ENCODE measurements at regions not wholly inside any gene's neighbourhood (a gene's known extent, or its start where the extent isn't known, plus 50 kb on each side); places are given as distances from the start of the nearest gene placed in this dataset.

DNA sequence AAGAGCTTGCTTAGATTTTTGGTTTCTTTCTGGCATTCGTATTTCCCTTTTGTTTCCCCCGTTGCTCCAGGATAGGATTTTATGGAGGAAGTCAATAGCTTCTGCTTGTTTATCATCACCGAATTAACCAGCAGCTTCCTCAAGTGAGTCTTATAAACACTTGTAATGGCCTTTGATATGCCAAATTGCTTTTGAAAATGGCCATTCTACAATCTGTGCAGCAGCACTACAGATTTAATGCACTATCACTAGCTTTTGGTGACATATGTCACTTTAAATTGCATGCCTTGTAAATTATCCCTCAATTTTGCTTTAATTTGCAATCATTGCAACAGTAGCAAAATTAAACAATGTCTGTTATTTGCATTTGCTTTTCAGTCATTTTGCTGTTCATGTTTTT is 774.7 kb downstream of the METTL4 start:
- no peaks in the 10 kb centered on the region for H3K36me3 ChIP-seq (ENCODE audit: insufficient read depth in 1 of 2, low read depth in 1 of 2)
- H3K4me1 ChIP-seq = no peaks in the 10 kb centered on the region
- TF ChIP-seq, protein P1, sequence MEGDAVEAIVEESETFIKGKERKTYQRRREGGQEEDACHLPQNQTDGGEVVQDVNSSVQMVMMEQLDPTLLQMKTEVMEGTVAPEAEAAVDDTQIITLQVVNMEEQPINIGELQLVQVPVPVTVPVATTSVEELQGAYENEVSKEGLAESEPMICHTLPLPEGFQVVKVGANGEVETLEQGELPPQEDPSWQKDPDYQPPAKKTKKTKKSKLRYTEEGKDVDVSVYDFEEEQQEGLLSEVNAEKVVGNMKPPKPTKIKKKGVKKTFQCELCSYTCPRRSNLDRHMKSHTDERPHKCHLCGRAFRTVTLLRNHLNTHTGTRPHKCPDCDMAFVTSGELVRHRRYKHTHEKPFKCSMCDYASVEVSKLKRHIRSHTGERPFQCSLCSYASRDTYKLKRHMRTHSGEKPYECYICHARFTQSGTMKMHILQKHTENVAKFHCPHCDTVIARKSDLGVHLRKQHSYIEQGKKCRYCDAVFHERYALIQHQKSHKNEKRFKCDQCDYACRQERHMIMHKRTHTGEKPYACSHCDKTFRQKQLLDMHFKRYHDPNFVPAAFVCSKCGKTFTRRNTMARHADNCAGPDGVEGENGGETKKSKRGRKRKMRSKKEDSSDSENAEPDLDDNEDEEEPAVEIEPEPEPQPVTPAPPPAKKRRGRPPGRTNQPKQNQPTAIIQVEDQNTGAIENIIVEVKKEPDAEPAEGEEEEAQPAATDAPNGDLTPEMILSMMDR (IDR thresholded peaks at IDR 0.05) = no peak
- no peak overlapping the region for H3K4me3 ChIP-seq
- no peaks in the 10 kb centered on the region for H3K27me3 ChIP-seq (ENCODE audit: insufficient read depth in 3 of 3, low read length in 2 of 3)
- DNase-seq = no peak
- WGBS, 3 donors = 54 to 67% (median 65%) methylated on average over 3 of the region's 3 CpGs
- intact Hi-C loops (cut with DNase I) = no loop called here
- H3K27ac ChIP-seq = no peak overlapping the region
- ATAC-seq = no peak
- H3K9me3 ChIP-seq = no peaks in the 10 kb centered on the region

DNA sequence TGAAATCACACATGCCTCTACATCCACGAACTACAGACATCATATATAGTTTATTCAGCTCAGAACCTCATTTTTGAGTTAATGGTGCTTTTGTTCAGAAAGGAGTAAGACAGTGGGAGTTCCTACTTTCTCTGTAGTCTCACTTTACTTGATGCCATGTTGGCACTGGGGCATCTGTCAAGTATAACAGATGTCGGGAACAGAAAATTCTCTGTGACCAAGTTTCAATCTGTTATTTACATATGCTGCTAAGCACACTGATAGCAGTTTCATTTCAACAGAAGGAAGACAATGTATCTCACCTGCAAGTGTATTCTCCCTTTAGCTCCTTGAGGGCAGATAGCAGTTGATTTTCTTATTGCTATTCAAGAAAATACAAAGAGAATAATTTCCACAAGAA is 774.1 kb downstream of the METTL4 start:
- H3K36me3 ChIP-seq (ENCODE audit: insufficient read depth in 1 of 2, low read depth in 1 of 2) = no peaks in the 10 kb centered on the region
- no peak overlapping the region for H3K27ac ChIP-seq
- TF ChIP-seq, protein P1 (IDR thresholded peaks at IDR 0.05) = no peak
- no peak for DNase-seq
- WGBS, 3 donors = 45 to 52% (median 48%) methylated on average over 2 of the region's 2 CpGs
- ATAC-seq = no peak
- H3K4me3 ChIP-seq = no peak overlapping the region
- intact Hi-C loops (cut with DNase I) = no loop called here
- H3K27me3 ChIP-seq (ENCODE audit: insufficient read depth in 3 of 3, low read length in 2 of 3) = no peaks in the 10 kb centered on the region
- H3K9me3 ChIP-seq = no peaks in the 10 kb centered on the region
- no peaks in the 10 kb centered on the region for H3K4me1 ChIP-seq

- WGBS, 3 donors = 78 to 83% (median 80%) methylated on average over 4 of the region's 4 CpGs
- Histone ChIP-seq H3K4me3 (no peak overlapping the region), H3K27ac (no peak overlapping the region), H3K27me3 (ENCODE audit: insufficient read depth in 3 of 3, low read length in 2 of 3) (no peaks in the 10 kb centered on the region), H3K36me3 (ENCODE audit: insufficient read depth in 1 of 2, low read depth in 1 of 2) (no peaks in the 10 kb centered on the region), H3K4me1 (no peaks in the 10 kb centered on the region), H3K9me3 (no peaks in the 10 kb centered on the region)
- DNase-seq = no peak
- TF ChIP-seq, protein P1 (IDR thresholded peaks at IDR 0.05) = no peak
- no peak for ATAC-seq
- intact Hi-C loops (cut with DNase I) = no loop called here
These were observed 765.8 kb downstream of the METTL4 start for GRCh38 chr18:1805521-1805920.

- ATAC-seq = no peak
These were observed 764.3 kb downstream of the METTL4 start for GRCh38 chr18:1806884-1807615.

More at GRCh38 chr18:1806884-1807615, 764.3 kb downstream of the METTL4 start:
- no peak overlapping the region for H3K4me3 ChIP-seq
- DNase-seq = no peak
- intact Hi-C loops (cut with DNase I) = no loop called here
- H3K27me3 ChIP-seq (ENCODE audit: insufficient read depth in 3 of 3, low read length in 2 of 3) = no peaks in the 10 kb centered on the region
- no peaks in the 10 kb centered on the region for H3K9me3 ChIP-seq
- no peaks in the 10 kb centered on the region for H3K36me3 ChIP-seq (ENCODE audit: insufficient read depth in 1 of 2, low read depth in 1 of 2)
- H3K27ac ChIP-seq = no peak overlapping the region
- no peaks in the 10 kb centered on the region for H3K4me1 ChIP-seq
- TF ChIP-seq, protein P1 (IDR thresholded peaks at IDR 0.05) = no peak
- WGBS, 3 donors = 83 to 85% (median 85%) methylated on average over 7 of the region's 7 CpGs
